GM12878 (cell line): ENCODE measurements at regions not wholly inside any gene's neighbourhood (a gene's known extent, or its start where the extent isn't known, plus 50 kb on each side); places are given as distances from the start of the nearest gene placed in this dataset.

ENCODE experiments used
- ATAC-seq: fragments of 200-7000 bp; cut with Tn5 transposase; 3 replicates; pipeline ENCODE4 v1.9.1; 2020; ENCODE audit warnings: mild to moderate bottlenecking, moderate library complexity
- BruUV-seq: library from RNA; stranded (reverse); fragments of 400-500 nt; replicated peaks from 2 replicates; lab custom pipeline; 2021; lab: Mats Ljungman, UMichigan
- CTCF ChIA-PET: fragments of 300-600 bp; sonication (Branson Sonifier 250); formaldehyde crosslinking; extraction: SDS; loops from one replicate; lab custom pipeline; 2021; ENCODE audit warnings: inconsistent platforms; lab: Yijun Ruan, JAX
- POLR2A ChIA-PET: fragments of 350-600 bp; formaldehyde crosslinking; extraction: SDS; loops from one replicate; lab custom pipeline; 2021; ENCODE audit warnings: inconsistent platforms; lab: Charles Lee
- RAD21 ChIA-PET: fragments of 300-600 bp; sonication (Branson Sonifier 250); formaldehyde crosslinking; loops from one replicate; lab custom pipeline; 2023; ENCODE audit warnings: antibody characterized with exemption; ENCODE audit not compliant: unreplicated experiment; lab: Charles Lee
- SMC1A ChIA-PET: fragments of 300-600 bp; sonication (Branson Sonifier 250); formaldehyde crosslinking; loops from one replicate; lab custom pipeline; 2023; ENCODE audit not compliant: unreplicated experiment, uncharacterized antibody; lab: Charles Lee
- DNase-seq: peaks from one replicate; pipeline ENCODE4 v3.0.0-alpha.2; 2011; ENCODE audit warnings: low read depth, low spot score
- FAIRE-seq: peaks from 3 replicates; lab custom pipeline; 2011; peaks lifted over from hg19 to GRCh38; lab: Jason Lieb, UNC
- H2AFZ ChIP-seq: 2 replicates; pipeline ENCODE4 v1.6.0; 2011; ENCODE audit warnings: low read depth, low read length, control low read depth; ENCODE audit not compliant: control insufficient read depth
- H3K27ac ChIP-seq: 2 replicates; pipeline ENCODE4 v1.5.1; 2011; ENCODE audit warnings: control low read depth; ENCODE audit not compliant: control insufficient read depth, insufficient read depth
- H3K27me3 ChIP-seq, 2 experiments: replicated peaks in 1 of 2; 2 replicates each; pipeline versions ENCODE4 v1.6.0 to v1.6.1; 2011; ENCODE audit warnings: low read length in 1 of 2; ENCODE audit not compliant: control insufficient read depth in 2 of 2, insufficient read depth in 2 of 2
- H3K36me3 ChIP-seq, 2 experiments: 2 replicates each; pipeline ENCODE4 v1.5.1; 2011; ENCODE audit warnings: low read length in 1 of 2; ENCODE audit not compliant: control insufficient read depth in 2 of 2, insufficient read depth in 2 of 2
- H3K4me1 ChIP-seq: 2 replicates; pipeline ENCODE4 v1.6.1; 2011; ENCODE audit warnings: mild to moderate bottlenecking, low read length, moderate library complexity, mixed read lengths; ENCODE audit not compliant: control insufficient read depth, insufficient read depth
- H3K4me2 ChIP-seq: 2 replicates; pipeline ENCODE4 v1.6.0; 2011; ENCODE audit warnings: control low read depth; ENCODE audit not compliant: control insufficient read depth, insufficient read depth
- H3K4me3 ChIP-seq: fragments of 200-600 bp; sonication (generic); 2 replicates; pipeline ENCODE4 v1.5.1; 2016
- H3K79me2 ChIP-seq: 2 replicates; pipeline ENCODE4 v1.6.0; 2011; ENCODE audit warnings: low read length; ENCODE audit not compliant: control insufficient read depth, insufficient read depth
- H3K9ac ChIP-seq: 2 replicates; pipeline ENCODE4 v1.8.0; 2011; ENCODE audit warnings: low read length, control low read depth, mixed read lengths; ENCODE audit not compliant: control insufficient read depth, insufficient read depth
- H3K9me3 ChIP-seq: replicated peaks from 3 replicates; pipeline ENCODE4 v1.5.1; 2011; ENCODE audit warnings: mild to moderate bottlenecking, low read length; ENCODE audit not compliant: control insufficient read depth, insufficient read depth
- H4K20me1 ChIP-seq: 2 replicates; pipeline ENCODE4 v1.6.0; 2011; ENCODE audit not compliant: control insufficient read depth, insufficient read depth
- ATF3 ChIP-seq: IDR thresholded peaks from 2 replicates; pipeline ENCODE4 v1.6.1; 2011; ENCODE audit warnings: low read depth, mild to moderate bottlenecking, low read length, moderate library complexity, borderline replicate concordance; ENCODE audit errors: extremely low read depth
- CBFB ChIP-seq: IDR thresholded peaks from 2 replicates; pipeline ENCODE4 v1.6.1; 2016; ENCODE audit warnings: antibody characterized with exemption, low read depth
- EGR1 ChIP-seq, 2 experiments: IDR thresholded peaks; 1 replicate in 1 of 2; 2 replicates in 1 of 2; pipeline ENCODE4 v1.6.1; 2011 to 2012; ENCODE audit warnings: low read depth in 2 of 2, low read length in 2 of 2, borderline replicate concordance in 1 of 2, mild to moderate bottlenecking in 1 of 2, moderate library complexity in 1 of 2
- ETV6 ChIP-seq, 2 experiments: fragments of 450-650 bp in 1 of 2; IDR thresholded peaks in 1 of 2; conservative IDR thresholded peaks in 1 of 2; 2 replicates each; pipeline ENCODE4 v1.6.1; 2014; ENCODE audit warnings: antibody characterized with exemption in 1 of 2, borderline replicate concordance in 1 of 2, low read depth in 1 of 2, mild to moderate bottlenecking in 1 of 2, moderate library complexity in 1 of 2
- MEF2B ChIP-seq: fragments of 450-650 bp; IDR thresholded peaks from 2 replicates; pipeline ENCODE4 v1.6.1; 2018; ENCODE audit warnings: mild to moderate bottlenecking, moderate library complexity; ENCODE audit not compliant: partially characterized antibody, poor library complexity, severe bottlenecking
- NBN ChIP-seq: fragments of 450-650 bp; IDR thresholded peaks from 2 replicates; pipeline ENCODE4 v1.6.1; 2016
- NFIC ChIP-seq: IDR thresholded peaks from 2 replicates; pipeline ENCODE4 v1.6.1; 2012; ENCODE audit warnings: low read depth, mild to moderate bottlenecking, inconsistent platforms, low read length, moderate library complexity
- RAD51 ChIP-seq: fragments of 450-650 bp; IDR thresholded peaks from 2 replicates; pipeline ENCODE4 v1.6.1; 2016; ENCODE audit warnings: moderate library complexity, mild to moderate bottlenecking, inconsistent platforms
- RCOR1 ChIP-seq: conservative IDR thresholded peaks from 2 replicates; pipeline ENCODE4 v1.6.1; 2012; ENCODE audit warnings: low read depth, low read length, improper control_type of control experiment
- STAT1 ChIP-seq: fragments of 450-650 bp; conservative IDR thresholded peaks from 2 replicates; pipeline ENCODE4 v1.6.1; 2014; ENCODE audit warnings: antibody characterized with exemption, mild to moderate bottlenecking
- TCF7 ChIP-seq: IDR thresholded peaks from 2 replicates; pipeline ENCODE4 v1.6.1; 2014; ENCODE audit warnings: antibody characterized with exemption, borderline replicate concordance
- ZBED1 ChIP-seq: IDR thresholded peaks from 2 replicates; pipeline ENCODE4 v1.6.1; 2016; ENCODE audit warnings: borderline replicate concordance
- ZBTB4 ChIP-seq: fragments of 450-650 bp; formaldehyde crosslinking; IDR thresholded peaks from 2 replicates; pipeline ENCODE4 v1.4.0; 2022; ENCODE audit warnings: mild to moderate bottlenecking, moderate library complexity
- ZNF687 ChIP-seq: fragments of 450-650 bp; IDR thresholded peaks from 2 replicates; pipeline ENCODE4 v1.6.1; 2017; ENCODE audit warnings: mild to moderate bottlenecking, moderate library complexity
- whole genome bisulfite sequencing: methylation state at CpG from one replicate; pipeline ENCODE4 v1.1.6; 2016; ENCODE audit warnings: low lambda C conversion rate; ENCODE audit not compliant: insufficient replicate concordance, insufficient coverage; ENCODE audit errors: missing lambda C conversion rate; 5-methylcytosine and 5-hydroxymethylcytosine counted together
- in situ Hi-C: fragments of 300-500 bp; cut with MboI; formaldehyde crosslinking; loops from 9 replicates; pipeline ENCODE4 v1.14.3; 2018; ENCODE audit warnings: mixed read lengths
- intact Hi-C: fragments of 100-400 bp; cut with micrococcal nuclease; formaldehyde crosslinking; loops from one replicate; pipeline ENCODE4 v1.14.2; 2022; ENCODE audit not compliant: unreplicated experiment
- TF ChIP-seq, protein P1 (sequence below): IDR thresholded peaks from 2 replicates; pipeline ENCODE4 v1.6.1; 2011; ENCODE audit warnings: low read depth, low read length, improper control_type of control experiment, borderline replicate concordance

DNA sequence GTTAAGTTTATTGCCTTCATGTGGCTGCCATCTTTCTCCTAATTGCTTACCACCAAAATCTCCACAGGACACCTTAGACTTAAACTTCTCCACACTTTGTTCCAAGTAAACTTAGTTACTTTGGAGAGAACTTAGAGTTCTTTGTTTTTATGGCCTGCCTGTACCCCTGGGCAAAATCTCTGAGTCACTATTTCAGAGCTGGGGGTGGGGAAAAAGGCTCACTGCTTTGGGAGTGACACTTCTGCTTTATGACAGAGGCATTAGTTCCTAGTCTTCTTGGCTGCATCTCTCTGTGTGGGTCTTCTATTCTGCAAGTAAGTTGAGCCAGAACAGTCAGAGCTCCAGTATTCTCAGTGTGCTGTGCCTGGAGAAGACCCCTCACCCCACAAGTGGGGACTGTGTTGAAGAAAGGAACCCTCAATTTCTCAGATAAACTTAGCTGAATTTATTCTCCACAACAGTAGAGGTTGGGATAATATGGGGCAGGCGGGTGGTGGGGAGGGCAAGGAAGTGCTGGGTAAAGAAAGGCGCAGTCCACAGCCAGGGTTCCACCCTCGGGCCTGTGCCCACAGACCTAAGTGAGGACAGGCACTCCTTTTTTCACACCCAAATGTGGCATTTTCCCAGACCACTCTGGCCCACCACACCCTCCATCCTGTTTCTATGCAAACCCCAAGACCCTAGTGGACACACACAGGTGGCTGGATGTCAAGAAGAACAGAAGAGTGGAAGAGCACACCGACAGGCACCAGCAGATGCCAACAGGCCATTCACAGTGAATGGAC lies 636.6 kb upstream of the MAN1A1 start:
- BruUV-seq = no TSS peak
- Histone ChIP-seq H3K4me1 (no peaks in the 10 kb centered on the region), H3K4me2 (no peak overlapping the region), H2AFZ (no peak overlapping the region), H3K9me3 (no peaks in the 10 kb centered on the region), H3K27me3 (no peaks in the 10 kb centered on the region; a peak in 1 of 4 replicates), H3K79me2 (no peaks in the 10 kb centered on the region), H4K20me1 (no peaks in the 10 kb centered on the region), H3K36me3 (no peaks in the 10 kb centered on the region), H3K4me3 (no peak overlapping the region), H3K27ac (no peak overlapping the region), H3K9ac (no peak overlapping the region)
- CTCF ChIA-PET = interaction anchor here (1.9 kb wide), 1 partner anchor 17 kb away, joined by 4 read pairs; no protein-coding TSS in a partner anchor
- DNase-seq = no peak
- RAD21 ChIA-PET = no interaction called here
- peak; percentile 15; the same call in 1 of the 3 replicates for ATAC-seq
- in situ Hi-C loops (no loop called here), intact Hi-C loops (no loop called here)
- POLR2A ChIA-PET = no interaction called here
- SMC1A ChIA-PET = no interaction called here
- no peak for FAIRE-seq
- 10% methylated on average over 4 of the region's 4 CpGs for WGBS
- TF ChIP-seq ZNF687 = no peak
- TF ChIP-seq TCF7 = no peak
- no peak for TF ChIP-seq NFIC
- TF ChIP-seq ATF3 = no peak
- TF ChIP-seq RAD51 = no peak
- TF ChIP-seq, protein P1, sequence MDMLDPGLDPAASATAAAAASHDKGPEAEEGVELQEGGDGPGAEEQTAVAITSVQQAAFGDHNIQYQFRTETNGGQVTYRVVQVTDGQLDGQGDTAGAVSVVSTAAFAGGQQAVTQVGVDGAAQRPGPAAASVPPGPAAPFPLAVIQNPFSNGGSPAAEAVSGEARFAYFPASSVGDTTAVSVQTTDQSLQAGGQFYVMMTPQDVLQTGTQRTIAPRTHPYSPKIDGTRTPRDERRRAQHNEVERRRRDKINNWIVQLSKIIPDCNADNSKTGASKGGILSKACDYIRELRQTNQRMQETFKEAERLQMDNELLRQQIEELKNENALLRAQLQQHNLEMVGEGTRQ = no peak
- TF ChIP-seq MEF2B = no peak
- TF ChIP-seq ZBED1 = no peak
- TF ChIP-seq EGR1 (IDR thresholded peaks at IDR 0.05; ENCODE audit: borderline replicate concordance in 1 of 2, low read depth in 2 of 2, low read length in 2 of 2) = no peak
- TF ChIP-seq RCOR1 = no peak
- TF ChIP-seq ETV6 (conservative IDR thresholded peaks at IDR 0.05 in 1 of 2, IDR thresholded peaks at IDR 0.05 in 1 of 2; ENCODE audit: borderline replicate concordance in 1 of 2, low read depth in 1 of 2) = no peak
- no peak for TF ChIP-seq NBN
- no peak for TF ChIP-seq CBFB
- TF ChIP-seq STAT1 = no peak
- TF ChIP-seq ZBTB4 = no peak
